Inferior parietal cortex (tissue), 1 donor: ENCODE measurements at regions not wholly inside any gene's neighbourhood (a gene's known extent, or its start where the extent isn't known, plus 50 kb on each side); places are given as distances from the start of the nearest gene placed in this dataset.

Source experiments
- DNase-seq: peaks from one replicate; pipeline ENCODE4 v3.0.0-alpha.2; 2016; ENCODE audit errors: extremely low spot score

DNA sequence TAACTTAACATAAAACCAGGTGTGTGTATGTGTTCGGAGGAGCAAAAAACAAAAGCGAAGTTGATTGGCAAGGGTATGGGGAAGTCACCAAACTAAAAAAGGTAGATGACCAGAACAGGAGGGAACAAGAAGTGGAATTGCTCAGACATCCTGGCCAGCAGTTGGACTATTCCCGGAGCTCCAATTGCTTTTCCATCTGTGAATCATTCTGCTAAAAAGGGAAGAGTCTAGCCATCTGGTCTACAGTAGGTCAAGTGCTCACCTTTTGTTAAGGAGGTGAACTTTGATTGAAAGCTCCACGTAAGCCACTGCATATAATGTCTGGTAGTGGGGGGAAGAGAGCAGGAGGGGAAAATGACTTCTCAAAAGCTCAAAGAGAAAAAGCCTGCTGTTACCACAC, 50.0 kb upstream of the BET1 start:
- no peak for DNase-seq

DNA sequence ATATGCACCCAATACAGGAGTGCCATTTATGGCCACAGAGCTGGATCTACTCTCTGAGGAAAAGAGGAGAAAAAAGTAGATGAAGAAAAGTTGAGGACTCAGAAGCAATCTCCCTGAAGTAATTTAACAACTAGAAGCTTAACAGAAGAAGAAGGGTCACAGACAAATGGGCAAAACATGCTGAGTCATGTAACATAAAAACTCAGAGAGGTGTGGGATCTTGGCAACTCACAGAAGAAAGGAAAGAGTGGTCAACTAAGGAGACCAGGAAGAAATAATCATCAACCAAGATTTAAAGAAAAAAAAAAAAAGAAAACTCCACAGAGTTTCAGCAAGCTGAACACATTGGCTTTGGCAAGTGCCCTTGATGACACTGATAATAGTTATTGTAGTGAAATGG, 51.8 kb upstream of the BET1 start:
- DNase-seq, result no peak

- no peak for DNase-seq
Measured at GRCh38 chr7:94056796-94057207, 52.6 kb upstream of the BET1 start.

GRCh38 chr7:94057955-94058354, 53.8 kb upstream of the BET1 start:
- no peak for DNase-seq

DNA sequence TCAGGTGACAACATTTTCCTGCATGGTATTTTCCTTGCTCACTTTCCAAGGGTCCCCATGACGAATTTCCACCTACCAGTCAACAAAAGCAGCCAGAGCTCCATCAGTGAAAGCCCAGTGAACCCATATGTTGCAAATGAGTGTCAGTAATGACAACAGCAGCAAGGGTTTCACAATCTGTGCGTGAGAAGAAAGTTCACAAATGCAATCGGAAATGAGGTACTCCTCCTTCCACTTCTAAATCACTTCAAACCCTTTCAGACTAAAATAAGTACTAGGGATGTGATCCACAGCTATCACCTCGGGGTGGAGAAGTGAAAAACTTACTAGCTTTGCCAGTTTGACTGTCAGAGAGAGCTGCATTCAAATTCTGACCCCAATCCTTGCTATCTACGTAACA, 55.6 kb upstream of the BET1 start:
- DNase-seq, result no peak

- DNase-seq, result no peak
Measured at GRCh38 chr7:94060752-94061151, 56.6 kb upstream of the BET1 start.

DNA sequence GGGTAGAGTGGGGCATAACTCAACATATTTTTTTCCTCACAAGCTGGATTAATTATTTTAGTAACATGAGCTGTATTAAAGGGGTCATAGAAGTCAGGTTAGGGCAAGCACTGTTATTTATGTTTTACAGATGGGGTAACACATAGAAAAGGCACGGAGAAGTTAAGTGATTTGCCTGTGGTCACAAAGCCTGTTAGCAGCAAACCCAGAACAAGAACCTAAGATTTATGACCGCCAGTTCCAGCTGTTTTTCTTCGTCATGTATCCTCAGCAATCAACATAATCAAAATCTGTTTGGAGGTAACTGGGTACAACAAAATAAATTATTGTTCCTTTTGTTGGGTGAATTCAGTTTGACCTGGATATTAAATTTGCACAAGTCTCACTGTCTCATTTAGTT, 57.2 kb upstream of the BET1 start:
- no peak for DNase-seq

DNA sequence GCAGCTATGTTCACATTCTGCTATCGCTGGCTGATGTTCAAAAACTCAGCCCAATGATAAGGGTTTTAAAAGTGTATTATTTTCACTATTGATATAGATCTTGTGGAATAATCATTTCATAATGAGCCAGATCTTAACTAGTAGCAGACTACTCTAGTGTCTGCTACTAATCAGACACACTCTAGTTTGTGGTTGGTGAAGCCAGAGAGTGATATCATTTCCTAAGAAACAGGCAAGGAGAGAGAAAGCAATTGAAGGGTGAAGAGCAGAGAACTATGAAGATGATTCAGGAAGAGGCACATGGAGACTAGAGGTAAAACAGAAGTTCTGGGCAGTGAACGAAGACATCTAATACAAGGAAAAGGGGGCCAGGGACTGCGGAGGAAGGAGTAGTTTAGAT, 58.2 kb upstream of the BET1 start:
- DNase-seq, result no peak

DNA sequence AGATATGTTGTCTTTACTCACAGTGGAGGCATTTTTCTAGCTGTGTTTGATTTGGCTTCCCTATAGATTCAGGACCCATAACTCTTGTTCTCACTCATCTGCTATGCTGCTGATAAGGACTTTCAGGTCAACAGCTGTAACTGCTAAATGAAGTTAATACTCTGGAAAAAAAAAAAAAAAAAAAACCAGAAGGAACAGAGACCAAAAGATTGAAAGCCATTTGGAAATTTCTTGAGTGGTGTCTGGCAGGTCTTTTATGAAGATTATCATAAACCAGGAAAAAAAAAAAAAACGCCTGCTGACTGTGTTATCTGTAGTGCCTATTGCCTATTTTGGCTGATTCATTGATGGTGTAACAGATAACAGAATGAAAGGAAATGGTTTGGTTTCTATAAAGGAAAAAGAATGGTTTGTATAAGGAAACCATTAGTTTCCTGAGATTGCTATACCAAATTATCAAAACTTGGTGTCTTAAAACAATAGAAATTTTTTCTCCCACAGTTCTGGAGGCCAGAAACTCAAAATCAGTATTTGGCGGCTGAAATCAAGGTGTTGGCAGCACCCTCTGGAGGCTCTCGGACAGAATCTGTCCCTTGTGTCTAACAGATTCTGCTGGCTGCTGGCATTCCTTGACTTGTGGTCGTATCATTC, 60.5 kb upstream of the BET1 start:
- no peak for DNase-seq

DNA sequence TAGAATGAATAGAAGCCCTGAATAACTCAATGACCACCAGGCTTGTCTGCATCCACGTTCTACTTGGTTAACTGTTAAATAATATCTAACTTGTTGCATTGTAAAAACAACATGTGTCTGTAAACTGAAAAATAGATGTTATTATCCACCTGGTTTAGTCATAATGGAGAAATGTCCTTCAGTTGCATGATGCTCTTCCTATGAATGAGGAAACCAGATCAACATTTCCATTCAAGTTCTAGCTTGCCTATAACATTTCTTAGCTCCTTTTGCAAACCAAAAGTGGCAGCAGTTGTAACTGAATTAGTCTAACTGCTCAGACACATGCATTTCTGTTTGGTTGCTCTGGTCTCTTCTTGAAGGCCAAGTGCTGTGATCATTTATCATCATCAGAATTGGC, 62.9 kb upstream of the BET1 start:
- no peak for DNase-seq

GRCh38 chr7:94067506-94067905, 63.4 kb upstream of the BET1 start:
- DNase-seq, result no peak

GRCh38 chr7:94069162-94069739, 65.1 kb upstream of the BET1 start:
- no peak for DNase-seq

GRCh38 chr7:94080551-94080950, 76.4 kb upstream of the BET1 start:
- no peak for DNase-seq

GRCh38 chr7:94082126-94082525, 78.0 kb upstream of the BET1 start:
- no peak for DNase-seq

DNA sequence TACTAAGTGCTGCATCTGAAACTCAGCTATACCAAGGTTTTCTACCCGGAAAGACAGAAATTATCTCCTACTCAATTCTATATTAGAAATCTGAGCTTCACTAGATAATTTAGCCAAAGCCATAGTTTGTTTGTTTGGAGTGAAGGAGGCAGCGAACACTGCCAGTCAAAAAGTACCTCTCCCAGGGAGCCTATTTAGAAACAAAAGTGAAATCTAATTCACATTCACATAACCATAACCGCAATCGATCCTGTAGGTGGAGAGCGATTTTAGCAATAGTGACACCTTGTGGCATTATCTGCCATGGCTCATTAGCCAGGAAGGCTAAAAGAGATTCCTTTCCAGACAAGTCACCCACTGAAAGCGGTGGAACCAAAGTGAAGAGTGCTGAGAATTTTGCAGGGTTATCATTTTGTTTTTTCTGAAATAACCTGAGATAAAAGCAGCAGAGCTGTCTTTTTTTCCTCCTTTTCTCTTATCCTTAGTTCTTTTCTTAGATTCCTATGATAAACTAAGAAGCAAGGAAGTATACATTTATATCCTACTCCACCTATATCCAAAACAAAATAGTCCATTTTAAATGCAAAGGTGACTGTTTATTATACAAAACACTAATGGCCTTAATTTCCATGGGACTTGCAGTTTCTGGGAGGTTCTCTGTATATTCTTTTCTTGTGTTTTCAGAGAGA, 83.7 kb upstream of the BET1 start:
- peak; percentile 62 for DNase-seq

GRCh38 chr7:94088560-94088959, 84.4 kb upstream of the BET1 start:
- peak; percentile 4 for DNase-seq

DNA sequence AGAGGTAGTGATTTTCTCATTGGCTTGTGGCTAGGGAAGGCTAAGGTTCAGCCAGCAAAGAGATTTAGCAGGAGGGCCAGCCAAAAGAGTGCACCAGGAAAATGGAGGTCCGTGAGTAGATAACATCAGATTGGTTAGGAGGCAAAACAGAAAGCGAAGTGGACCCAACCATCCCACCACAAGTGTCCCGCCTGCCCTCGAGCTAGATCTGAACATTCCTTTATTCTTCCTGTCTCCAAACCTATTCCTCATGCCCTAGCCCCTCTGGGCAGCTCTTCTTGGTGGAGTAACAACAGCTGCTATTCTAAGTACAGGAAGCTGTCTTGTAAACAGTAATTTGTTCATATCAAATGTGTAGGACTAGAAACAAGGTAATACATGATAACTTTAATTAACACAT, 85.7 kb upstream of the BET1 start:
- no peak for DNase-seq

GRCh38 chr7:94092980-94093379, 88.8 kb upstream of the BET1 start:
- DNase-seq, result no peak

DNA sequence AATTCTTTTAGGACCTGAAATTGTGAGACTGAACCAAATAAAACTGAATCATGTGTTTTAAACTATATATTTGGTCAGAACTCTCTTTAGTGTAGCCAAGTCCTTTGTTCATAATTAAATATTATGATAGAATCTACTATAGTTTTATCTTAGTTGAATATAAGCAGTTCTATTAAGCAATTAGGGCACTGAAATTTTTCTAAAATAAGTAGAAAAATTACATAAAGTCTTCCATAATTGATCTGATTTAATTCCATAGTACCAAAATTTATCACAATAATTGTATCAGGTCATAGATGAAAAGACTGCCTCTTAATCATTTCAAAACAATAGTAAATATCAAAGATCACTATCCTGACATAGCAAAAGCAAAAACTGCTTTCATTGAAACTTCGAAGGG, 90.1 kb upstream of the BET1 start:
- no peak for DNase-seq

DNA sequence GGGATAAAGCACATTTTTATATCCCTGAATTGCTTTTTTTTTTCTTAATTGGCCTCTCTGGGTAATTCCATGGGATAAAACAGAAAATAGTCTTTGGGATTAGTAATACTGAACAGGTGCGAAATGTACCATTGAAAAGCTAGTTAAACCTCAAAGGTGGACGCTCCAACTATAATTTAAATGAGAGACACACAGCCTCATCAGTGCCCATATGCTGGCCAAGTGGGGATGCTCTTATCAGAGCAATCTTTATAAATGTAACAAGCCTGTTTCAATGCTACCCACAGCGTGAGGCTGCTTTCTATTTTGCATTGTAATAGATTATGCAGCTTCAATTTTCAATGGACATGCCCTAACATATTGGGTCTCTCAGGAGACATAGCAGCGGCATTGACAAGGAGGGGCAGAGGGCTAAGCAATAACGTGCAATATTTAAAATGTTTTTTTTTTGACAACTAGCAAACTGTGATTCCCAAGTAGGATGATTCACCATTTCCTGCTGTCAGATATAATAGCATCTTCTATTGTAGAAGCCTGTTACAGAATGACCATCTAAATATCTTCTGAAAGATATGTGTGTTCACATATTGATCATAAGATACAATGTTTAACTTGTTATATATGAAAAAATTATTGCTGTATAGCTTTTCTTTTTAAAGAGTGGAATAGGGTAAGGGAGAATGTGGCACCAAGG, 91.3 kb upstream of the BET1 start:
- no peak for DNase-seq

DNA sequence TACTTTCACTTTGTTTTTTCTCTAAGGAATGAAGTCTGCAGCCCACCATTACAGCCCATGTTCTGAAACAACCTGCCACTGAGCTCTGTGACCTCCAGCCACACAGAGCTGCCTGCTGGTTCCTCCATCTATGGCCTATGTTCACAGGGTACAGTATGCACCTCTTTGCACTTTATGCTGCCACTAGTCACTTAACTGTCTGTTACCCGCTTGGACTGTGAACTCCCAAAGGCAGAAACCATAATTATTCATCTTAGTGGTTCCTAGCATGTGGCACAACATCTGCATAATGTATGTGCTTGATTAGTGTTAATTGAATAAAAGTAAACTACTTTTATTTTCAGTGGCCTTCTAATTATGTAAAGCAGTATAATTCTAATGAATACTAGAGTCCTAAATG, 95.5 kb upstream of the BET1 start:
- no peak for DNase-seq

DNA sequence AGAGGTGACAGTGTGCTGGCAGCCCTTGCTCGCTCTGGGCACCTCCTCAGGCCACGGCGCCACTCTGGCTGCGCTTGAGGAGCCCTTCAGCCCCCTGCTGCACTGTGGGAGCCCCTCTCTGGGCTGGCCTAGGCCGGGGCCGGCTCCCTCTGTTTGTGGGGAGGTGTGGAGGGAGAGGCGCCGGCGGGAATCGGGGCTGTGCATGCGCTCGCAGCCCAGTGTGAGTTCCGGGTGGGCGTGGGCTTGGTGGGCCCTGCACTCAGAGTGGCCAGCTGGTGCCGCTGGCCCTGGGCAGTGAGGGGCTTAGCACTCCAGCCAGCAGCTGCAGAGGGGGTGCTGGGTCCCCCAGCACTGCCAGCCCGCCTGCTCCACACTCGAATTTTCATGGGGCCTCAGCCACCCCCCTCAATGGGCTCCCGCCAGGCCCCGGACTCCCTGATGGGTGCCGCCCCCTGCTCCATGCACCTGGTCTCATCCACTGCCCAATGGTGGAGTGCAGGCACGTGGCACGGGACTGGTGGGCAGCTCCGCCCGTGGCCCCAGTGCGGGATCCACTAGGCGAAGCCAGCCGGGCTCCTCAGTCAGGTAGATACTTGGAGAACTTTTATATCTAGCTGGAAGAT, 96.7 kb upstream of the BET1 start:
- DNase-seq, result no peak
